Spinal cord (tissue), 9 donors: ENCODE measurements at regions not wholly inside any gene's neighbourhood (a gene's known extent, or its start where the extent isn't known, plus 50 kb on each side); places are given as distances from the start of the nearest gene placed in this dataset.
A peak's percentile ranks its signal among the peaks of the same experiment; 100 is the strongest.

Experiments used
- DNase-seq, 6 donors: peaks; one replicate each; pipeline versions ENCODE4 v3.0.0 to v3.0.0-alpha.2; 2013 to 2015; ENCODE audit warnings: low spot score in 6 of 6, low read depth in 4 of 6
- H3K27ac ChIP-seq: one replicate; pipeline ENCODE4 v1.5.1; 2013; ENCODE audit warnings: low read depth, low read length, control low read depth
- H3K27me3 ChIP-seq: one replicate; pipeline ENCODE4 v1.6.1; 2013; ENCODE audit warnings: low read length; ENCODE audit not compliant: control insufficient read depth, insufficient read depth
- H3K36me3 ChIP-seq: one replicate; pipeline ENCODE4 v1.6.1; 2013; ENCODE audit warnings: low read length; ENCODE audit not compliant: control insufficient read depth, insufficient read depth
- H3K4me1 ChIP-seq: one replicate; pipeline ENCODE4 v1.6.1; 2013; ENCODE audit warnings: low read length; ENCODE audit not compliant: control insufficient read depth, insufficient read depth
- H3K4me3 ChIP-seq: one replicate; pipeline ENCODE4 v1.5.1; 2013; ENCODE audit warnings: low read depth, low read length, control low read depth
- H3K9me3 ChIP-seq: one replicate; pipeline ENCODE4 v1.6.1; 2013; ENCODE audit warnings: low read length; ENCODE audit not compliant: control insufficient read depth, insufficient read depth
- WGBS: methylation state at CpG from one replicate; pipeline ENCODE4 v1.1.5; 2013; ENCODE audit warnings: missing lambda C conversion rate; ENCODE audit not compliant: insufficient coverage; 5-methylcytosine and 5-hydroxymethylcytosine counted together
- donor health status: healthy.

- no peak for DNase-seq
- Histone ChIP-seq H3K4me3 (no peak overlapping the region), H3K36me3 (no peaks in the 10 kb centered on the region), H3K9me3 (no peaks in the 10 kb centered on the region), H3K4me1 (no peaks in the 10 kb centered on the region), H3K27me3 (no peaks in the 10 kb centered on the region), H3K27ac (no peak overlapping the region)
Measured at GRCh38 chr20:40798066-40798465, 109.0 kb upstream of the MAFB start.

GRCh38 chr20:40802886-40803285 is 113.8 kb upstream of the MAFB start:
- Histone ChIP-seq H3K4me1 (peaks cover 12% of the 10 kb centered on the region), H3K4me3 (no peak overlapping the region), H3K27me3 (no peaks in the 10 kb centered on the region), H3K36me3 (no peaks in the 10 kb centered on the region), H3K27ac (no peak overlapping the region), H3K9me3 (no peaks in the 10 kb centered on the region)
- no peak for DNase-seq
- WGBS: 100% methylated on average over 1 of the region's 3 CpGs

- DNase-seq: no peak
- WGBS: 80% methylated on average over 1 of the region's 5 CpGs
- Histone ChIP-seq H3K9me3 (no peaks in the 10 kb centered on the region), H3K27me3 (no peaks in the 10 kb centered on the region), H3K36me3 (no peaks in the 10 kb centered on the region), H3K4me3 (no peak overlapping the region), H3K4me1 (peaks cover 12% of the 10 kb centered on the region), H3K27ac (no peak overlapping the region)
Measured at GRCh38 chr20:40803381-40803780, 114.3 kb upstream of the MAFB start.

- no peaks in the 10 kb centered on the region for H3K36me3 ChIP-seq
- H3K27me3 ChIP-seq: no peaks in the 10 kb centered on the region
- 80% methylated on average over 3 of the region's 3 CpGs for WGBS
- no peaks in the 10 kb centered on the region for H3K9me3 ChIP-seq
- H3K27ac ChIP-seq: no peak overlapping the region
- H3K4me1 ChIP-seq: peaks cover 12% of the 10 kb centered on the region
- H3K4me3 ChIP-seq: no peak overlapping the region
- DNase-seq: no peak
Measured at GRCh38 chr20:40805592-40805991, 116.6 kb upstream of the MAFB start.

GRCh38 chr20:40806929-40807820 is 118.1 kb upstream of the MAFB start:
- Histone ChIP-seq H3K4me1 (peaks cover 12% of the 10 kb centered on the region), H3K27ac (no peak overlapping the region), H3K9me3 (no peaks in the 10 kb centered on the region), H3K27me3 (no peaks in the 10 kb centered on the region), H3K4me3 (no peak overlapping the region), H3K36me3 (no peaks in the 10 kb centered on the region)
- 39% methylated on average over 17 of the region's 21 CpGs for WGBS
- peak in 2 of 6 donors; percentile 22 to 72 for DNase-seq

GRCh38 chr20:40807821-40808170 is 118.8 kb upstream of the MAFB start:
- 84% methylated on average over 2 of the region's 2 CpGs for WGBS
- DNase-seq: no peak
- no peaks in the 10 kb centered on the region for H3K9me3 ChIP-seq
- H3K4me3 ChIP-seq: no peak overlapping the region
- peaks cover 12% of the 10 kb centered on the region for H3K4me1 ChIP-seq
- no peaks in the 10 kb centered on the region for H3K27me3 ChIP-seq
- H3K36me3 ChIP-seq: no peaks in the 10 kb centered on the region
- no peak overlapping the region for H3K27ac ChIP-seq

- no peak overlapping the region for H3K4me3 ChIP-seq
- no peaks in the 10 kb centered on the region for H3K27me3 ChIP-seq
- no peaks in the 10 kb centered on the region for H3K9me3 ChIP-seq
- H3K4me1 ChIP-seq: peaks cover 12% of the 10 kb centered on the region
- H3K36me3 ChIP-seq: no peaks in the 10 kb centered on the region
- H3K27ac ChIP-seq: no peak overlapping the region
- whole genome bisulfite sequencing: 67% methylated on average over 4 of the region's 6 CpGs
- DNase-seq: no peak
Measured at GRCh38 chr20:40808936-40809335, 119.9 kb upstream of the MAFB start.

- no peak for DNase-seq
- peaks cover 12% of the 10 kb centered on the region for H3K4me1 ChIP-seq
- no peak overlapping the region for H3K27ac ChIP-seq
- H3K9me3 ChIP-seq: no peaks in the 10 kb centered on the region
- no peaks in the 10 kb centered on the region for H3K27me3 ChIP-seq
- H3K4me3 ChIP-seq: no peak overlapping the region
- no peaks in the 10 kb centered on the region for H3K36me3 ChIP-seq
- WGBS: 91% methylated on average over 3 of the region's 5 CpGs
Measured at GRCh38 chr20:40809361-40809760, 120.3 kb upstream of the MAFB start.

- no peak overlapping the region for H3K4me3 ChIP-seq
- peaks cover 12% of the 10 kb centered on the region for H3K4me1 ChIP-seq
- no peak for DNase-seq
- WGBS: 79% methylated on average over 3 of the region's 5 CpGs
- H3K27me3 ChIP-seq: no peaks in the 10 kb centered on the region
- H3K27ac ChIP-seq: no peak overlapping the region
- H3K9me3 ChIP-seq: no peaks in the 10 kb centered on the region
- H3K36me3 ChIP-seq: no peaks in the 10 kb centered on the region
Measured at GRCh38 chr20:40810332-40811000, 121.4 kb upstream of the MAFB start.

GRCh38 chr20:40811004-40811403 is 122.0 kb upstream of the MAFB start:
- DNase-seq: no peak
- Histone ChIP-seq H3K27me3 (no peaks in the 10 kb centered on the region), H3K9me3 (no peaks in the 10 kb centered on the region), H3K4me3 (no peak overlapping the region), H3K4me1 (peaks cover 12% of the 10 kb centered on the region), H3K36me3 (no peaks in the 10 kb centered on the region), H3K27ac (no peak overlapping the region)
- 100% methylated on average over 2 of the region's 4 CpGs for WGBS
